Prostate gland (tissue), 2 donors: ENCODE measurements at regions not wholly inside any gene's neighbourhood (a gene's known extent, or its start where the extent isn't known, plus 50 kb on each side); places are given as distances from the start of the nearest gene placed in this dataset.

ENCODE experiments used
- DNase-seq: peaks from one replicate; pipeline ENCODE4 v3.0.0-alpha.2; 2019; ENCODE audit warnings: low spot score
- H3K27ac ChIP-seq, 2 donors: fragments of 200-600 bp; sonication (generic); 2 replicates each; pipeline ENCODE4 v1.5.1; 2017 to 2019
- H3K27me3 ChIP-seq: fragments of 200-600 bp; sonication (generic); replicated peaks from 2 replicates; pipeline ENCODE4 v1.5.1; 2019; ENCODE audit not compliant: insufficient read depth
- H3K36me3 ChIP-seq, 2 donors: fragments of 200-600 bp; sonication (generic); 1 replicate in 1 of 2; 2 replicates in 1 of 2; pipeline versions ENCODE4 v1.5.1 to v1.8.1; 2017 to 2019
- H3K4me1 ChIP-seq: fragments of 200-600 bp; sonication (generic); replicated peaks from 2 replicates; pipeline ENCODE4 v1.5.1; 2019
- H3K4me3 ChIP-seq, 2 donors: fragments of 200-600 bp; sonication (generic); 2 replicates each; pipeline ENCODE4 v1.5.1; 2017 to 2019
- H3K9me3 ChIP-seq: fragments of 200-600 bp; sonication (generic); 2 replicates; pipeline ENCODE4 v1.5.1; 2017
- POLR2A ChIP-seq: fragments of 450-650 bp; IDR thresholded peaks from one replicate; pipeline ENCODE4 v1.6.1; 2016; ENCODE audit warnings: antibody characterized with exemption, mild to moderate bottlenecking
- POLR2AphosphoS5 ChIP-seq: sonication (generic); formaldehyde crosslinking; IDR thresholded peaks from one replicate; pipeline ENCODE4 v1.6.1; 2017; ENCODE audit warnings: antibody characterized with exemption
- WGBS: methylation state at CpG from one replicate; pipeline ENCODE4 v1.1.5; 2018; 5-methylcytosine and 5-hydroxymethylcytosine counted together
- intact Hi-C: fragments of 100-400 bp; cut with DNase I; formaldehyde crosslinking; loops from one replicate; pipeline ENCODE4 v1.14.2; 2022
- TF ChIP-seq, protein P1 (sequence below), 4 experiments: fragments of 200-600 bp in 2 of 4; fragments of 450-650 bp in 2 of 4; sonication (generic) in 2 of 4; IDR thresholded peaks; 1 replicate in 3 of 4; 2 replicates in 1 of 4; pipeline ENCODE4 v1.5.1; 2016 to 2019; ENCODE audit warnings: antibody characterized with exemption in 4 of 4, mild to moderate bottlenecking in 2 of 4, moderate library complexity in 2 of 4

DNA sequence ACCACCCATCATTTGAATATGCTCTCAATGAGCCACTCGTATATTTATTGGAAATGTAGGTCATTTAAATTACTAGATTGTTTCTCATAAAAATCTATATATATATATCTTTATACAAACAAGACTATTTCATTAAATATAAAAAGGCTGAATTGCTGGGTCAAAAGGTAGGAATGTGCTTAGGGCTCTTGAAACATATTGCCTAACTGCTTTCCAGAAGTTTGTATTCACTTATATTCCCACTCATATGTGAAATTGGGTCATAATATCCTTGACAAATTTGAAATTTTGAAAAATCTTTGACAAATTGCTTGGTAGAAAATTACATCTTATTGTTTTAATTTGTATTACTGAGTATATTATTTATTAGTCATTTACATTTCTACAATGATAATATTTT, 999.8 kb upstream of the CDH2 start:
- WGBS: 90% methylated on average over 1 of the region's 1 CpG
- no peaks in the 10 kb centered on the region for H3K36me3 ChIP-seq
- H3K4me1 ChIP-seq: no peaks in the 10 kb centered on the region
- no peak overlapping the region for H3K4me3 ChIP-seq
- DNase-seq: no peak
- no peak overlapping the region for H3K27ac ChIP-seq
- TF ChIP-seq, protein P1, sequence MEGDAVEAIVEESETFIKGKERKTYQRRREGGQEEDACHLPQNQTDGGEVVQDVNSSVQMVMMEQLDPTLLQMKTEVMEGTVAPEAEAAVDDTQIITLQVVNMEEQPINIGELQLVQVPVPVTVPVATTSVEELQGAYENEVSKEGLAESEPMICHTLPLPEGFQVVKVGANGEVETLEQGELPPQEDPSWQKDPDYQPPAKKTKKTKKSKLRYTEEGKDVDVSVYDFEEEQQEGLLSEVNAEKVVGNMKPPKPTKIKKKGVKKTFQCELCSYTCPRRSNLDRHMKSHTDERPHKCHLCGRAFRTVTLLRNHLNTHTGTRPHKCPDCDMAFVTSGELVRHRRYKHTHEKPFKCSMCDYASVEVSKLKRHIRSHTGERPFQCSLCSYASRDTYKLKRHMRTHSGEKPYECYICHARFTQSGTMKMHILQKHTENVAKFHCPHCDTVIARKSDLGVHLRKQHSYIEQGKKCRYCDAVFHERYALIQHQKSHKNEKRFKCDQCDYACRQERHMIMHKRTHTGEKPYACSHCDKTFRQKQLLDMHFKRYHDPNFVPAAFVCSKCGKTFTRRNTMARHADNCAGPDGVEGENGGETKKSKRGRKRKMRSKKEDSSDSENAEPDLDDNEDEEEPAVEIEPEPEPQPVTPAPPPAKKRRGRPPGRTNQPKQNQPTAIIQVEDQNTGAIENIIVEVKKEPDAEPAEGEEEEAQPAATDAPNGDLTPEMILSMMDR (IDR thresholded peaks at IDR 0.05): no peak
- TF ChIP-seq POLR2A: no peak
- no peak for TF ChIP-seq POLR2AphosphoS5
- peaks cover 2% of the 10 kb centered on the region for H3K27me3 ChIP-seq
- intact Hi-C loops: no loop called here
- no peaks in the 10 kb centered on the region for H3K9me3 ChIP-seq

- TF ChIP-seq POLR2A: no peak
- TF ChIP-seq, protein P1 (IDR thresholded peaks at IDR 0.05): no peak
- no peak for TF ChIP-seq POLR2AphosphoS5
- no peak for DNase-seq
- no peaks in the 10 kb centered on the region for H3K9me3 ChIP-seq
- no peak overlapping the region for H3K4me3 ChIP-seq
- H3K27me3 ChIP-seq: peaks cover 2% of the 10 kb centered on the region
- no peak overlapping the region for H3K27ac ChIP-seq
- no peaks in the 10 kb centered on the region for H3K4me1 ChIP-seq
- intact Hi-C loops: no loop called here
- WGBS: 63% methylated on average over 3 of the region's 3 CpGs
- H3K36me3 ChIP-seq: no peaks in the 10 kb centered on the region
Observed at GRCh38 chr18:29174891-29175290, 998.0 kb upstream of the CDH2 start.

- H3K4me3 ChIP-seq: no peak overlapping the region
- H3K27ac ChIP-seq: no peak overlapping the region
- no peaks in the 10 kb centered on the region for H3K4me1 ChIP-seq
- 67% methylated on average over 1 of the region's 1 CpG for WGBS
- DNase-seq: no peak
- TF ChIP-seq POLR2AphosphoS5: no peak
- TF ChIP-seq POLR2A: no peak
- TF ChIP-seq, protein P1 (IDR thresholded peaks at IDR 0.05): no peak
- no peaks in the 10 kb centered on the region for H3K36me3 ChIP-seq
- intact Hi-C loops: no loop called here
- H3K9me3 ChIP-seq: no peaks in the 10 kb centered on the region
- H3K27me3 ChIP-seq: peaks cover 2% of the 10 kb centered on the region
Observed at GRCh38 chr18:29172756-29173067, 995.8 kb upstream of the CDH2 start.

DNA sequence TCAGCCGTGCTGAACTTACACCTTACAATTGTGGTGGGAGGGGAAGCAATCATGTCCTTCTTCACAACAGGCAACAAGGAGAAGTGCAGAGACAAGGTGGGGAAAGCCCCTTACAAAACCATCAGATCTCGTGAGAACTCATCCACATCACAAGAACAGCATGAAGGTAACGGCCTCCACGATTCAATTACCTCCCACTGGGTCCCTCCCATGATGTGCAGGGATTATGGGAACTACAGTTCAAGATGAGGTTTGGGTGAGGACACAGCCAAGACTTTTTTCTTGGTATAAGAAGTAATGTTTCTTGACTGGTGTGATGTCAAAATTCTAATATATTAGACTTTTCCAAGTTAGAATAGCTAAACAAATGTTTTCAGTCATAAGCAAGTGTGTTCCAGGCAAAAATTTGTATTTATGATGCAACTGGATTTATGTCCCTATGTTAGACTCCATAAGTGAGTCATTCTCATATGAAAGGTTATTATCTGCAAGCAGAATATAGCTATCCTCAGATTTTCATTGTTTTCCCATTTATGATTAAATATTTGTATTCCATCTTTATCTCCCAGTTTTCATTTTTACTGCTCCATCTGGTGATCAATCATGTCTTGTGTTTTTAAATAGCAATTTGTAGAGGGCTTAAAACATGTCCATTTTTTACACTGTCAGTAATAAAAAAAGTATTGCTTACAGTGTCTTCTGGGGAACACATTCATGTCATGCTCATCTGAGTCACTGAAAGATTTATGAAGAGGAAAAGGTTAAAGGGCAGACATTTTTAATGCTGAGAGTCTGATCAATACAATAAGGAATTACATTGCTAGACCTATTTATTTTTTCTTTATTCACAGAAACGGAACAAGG, 995.2 kb upstream of the CDH2 start:
- 63% methylated on average over 5 of the region's 5 CpGs for WGBS
- H3K9me3 ChIP-seq: no peaks in the 10 kb centered on the region
- H3K27ac ChIP-seq: no peak overlapping the region
- intact Hi-C loops: no loop called here
- no peak overlapping the region for H3K4me3 ChIP-seq
- no peaks in the 10 kb centered on the region for H3K36me3 ChIP-seq
- H3K4me1 ChIP-seq: no peaks in the 10 kb centered on the region
- H3K27me3 ChIP-seq: peaks cover 2% of the 10 kb centered on the region
- TF ChIP-seq POLR2A (no peak), POLR2AphosphoS5 (no peak)
- TF ChIP-seq, protein P1 (IDR thresholded peaks at IDR 0.05): no peak
- no peak for DNase-seq

DNA sequence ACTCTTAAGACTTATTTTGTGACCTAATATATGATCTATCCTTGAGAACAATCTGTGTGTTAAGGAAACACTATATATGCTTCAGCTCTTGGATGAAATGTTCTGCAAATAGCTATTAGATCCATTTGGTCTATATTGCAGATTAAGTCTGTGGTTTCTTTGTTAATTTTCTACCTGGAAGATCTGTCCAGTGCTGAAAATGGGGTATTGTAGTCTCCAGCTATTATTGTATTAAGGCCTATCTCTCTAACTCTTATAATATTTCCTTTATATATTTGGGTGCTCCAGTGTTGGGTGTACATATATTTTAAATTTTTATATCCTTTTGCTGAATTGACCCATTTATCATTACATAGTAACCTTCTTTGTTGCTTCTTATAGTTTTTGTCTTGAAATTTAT, 992.7 kb upstream of the CDH2 start:
- TF ChIP-seq, protein P1 (IDR thresholded peaks at IDR 0.05): no peak
- Histone ChIP-seq H3K4me3 (no peak overlapping the region), H3K27ac (no peak overlapping the region), H3K27me3 (peaks cover under 1% of the 10 kb centered on the region), H3K4me1 (no peaks in the 10 kb centered on the region), H3K36me3 (no peaks in the 10 kb centered on the region), H3K9me3 (no peaks in the 10 kb centered on the region)
- DNase-seq: no peak
- intact Hi-C loops: no loop called here
